ENCODE measurements at regions not wholly inside any gene's neighbourhood (a gene's known extent, or its start where the extent isn't known, plus 50 kb on each side); places are given as distances from the start of the nearest gene placed in this dataset.

GRCh38 chr12:91967590-91967989 lies 178.1 kb downstream of the BTG1 start:
- peaks cover 4% of the 10 kb centered on the region for H3K4me1 Mint-ChIP-seq (ENCODE audit: low read depth)
- no peaks in the 10 kb centered on the region for H3K27me3 Mint-ChIP-seq
- H3K36me3 Mint-ChIP-seq (ENCODE audit: low read depth): peaks cover 4% of the 10 kb centered on the region
- peaks cover 9% of the 10 kb centered on the region for H3K9me3 Mint-ChIP-seq
- H3K27ac Mint-ChIP-seq: no peak overlapping the region
- no peak overlapping the region for H3K4me3 Mint-ChIP-seq

DNA sequence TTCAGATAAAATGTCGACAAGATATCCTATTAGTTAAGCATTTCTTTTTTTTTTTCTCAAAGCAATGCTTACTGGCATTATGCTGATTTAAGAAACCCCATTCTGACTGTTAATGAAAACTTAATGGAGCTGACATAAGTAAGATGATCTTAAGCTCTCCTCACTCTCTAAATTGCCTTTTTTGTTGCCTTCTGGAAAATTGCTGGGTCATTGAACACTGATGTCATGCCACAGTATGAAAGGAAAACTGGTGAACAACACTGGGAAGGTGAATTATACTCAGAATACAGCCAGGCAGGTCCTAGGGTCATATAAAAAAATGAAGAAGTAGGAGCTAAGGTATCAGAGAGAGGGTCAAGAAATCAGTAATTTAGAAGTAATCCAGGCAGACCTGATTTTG lies 179.9 kb downstream of the BTG1 start:
- Mint-ChIP-seq H3K4me3 (no peak overlapping the region), H3K27ac (peak overlapping the region; percentile 23), H3K4me1 (ENCODE audit: low read depth) (peaks cover 4% of the 10 kb centered on the region), H3K9me3 (peaks cover 7% of the 10 kb centered on the region), H3K36me3 (ENCODE audit: low read depth) (peaks cover 4% of the 10 kb centered on the region), H3K27me3 (no peaks in the 10 kb centered on the region)

DNA sequence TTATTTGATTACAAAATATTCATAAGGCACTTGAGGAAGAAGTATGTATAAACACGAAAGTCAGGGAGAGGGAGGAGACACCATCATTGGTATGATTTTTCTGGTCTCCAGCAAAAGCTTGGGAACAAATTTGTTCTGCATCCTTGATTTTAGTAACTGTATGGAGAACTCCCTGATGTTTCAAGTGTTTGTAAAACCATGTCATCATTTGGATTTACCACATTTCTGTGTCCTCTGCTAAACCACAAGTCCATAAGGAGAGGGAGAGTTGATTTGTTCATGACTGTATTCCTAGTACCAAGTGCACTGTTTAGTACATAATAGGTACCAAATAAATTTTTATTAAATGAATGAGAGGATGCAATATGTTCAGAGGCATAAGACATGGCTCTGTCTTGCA lies 181.1 kb downstream of the BTG1 start:
- H3K4me3 Mint-ChIP-seq: no peak overlapping the region
- no peaks in the 10 kb centered on the region for H3K9me3 Mint-ChIP-seq
- H3K27me3 Mint-ChIP-seq: no peaks in the 10 kb centered on the region
- H3K36me3 Mint-ChIP-seq (ENCODE audit: low read depth): peaks cover 4% of the 10 kb centered on the region
- H3K4me1 Mint-ChIP-seq (ENCODE audit: low read depth): peaks cover 4% of the 10 kb centered on the region
- no peak overlapping the region for H3K27ac Mint-ChIP-seq

GRCh38 chr12:91959220-91959619 lies 186.4 kb downstream of the BTG1 start:
- Mint-ChIP-seq H3K36me3 (ENCODE audit: low read depth) (no peaks in the 10 kb centered on the region), H3K27me3 (no peaks in the 10 kb centered on the region), H3K27ac (no peak overlapping the region), H3K9me3 (peaks cover 5% of the 10 kb centered on the region), H3K4me3 (no peak overlapping the region), H3K4me1 (ENCODE audit: low read depth) (peaks cover 3% of the 10 kb centered on the region)

- no peak overlapping the region for H3K27ac Mint-ChIP-seq
- no peaks in the 10 kb centered on the region for H3K36me3 Mint-ChIP-seq (ENCODE audit: low read depth)
- no peaks in the 10 kb centered on the region for H3K27me3 Mint-ChIP-seq
- H3K4me3 Mint-ChIP-seq: no peak overlapping the region
- H3K9me3 Mint-ChIP-seq: peaks cover 5% of the 10 kb centered on the region
- peaks cover 3% of the 10 kb centered on the region for H3K4me1 Mint-ChIP-seq (ENCODE audit: low read depth)
Measured at GRCh38 chr12:91958816-91959215, 186.8 kb downstream of the BTG1 start.

DNA sequence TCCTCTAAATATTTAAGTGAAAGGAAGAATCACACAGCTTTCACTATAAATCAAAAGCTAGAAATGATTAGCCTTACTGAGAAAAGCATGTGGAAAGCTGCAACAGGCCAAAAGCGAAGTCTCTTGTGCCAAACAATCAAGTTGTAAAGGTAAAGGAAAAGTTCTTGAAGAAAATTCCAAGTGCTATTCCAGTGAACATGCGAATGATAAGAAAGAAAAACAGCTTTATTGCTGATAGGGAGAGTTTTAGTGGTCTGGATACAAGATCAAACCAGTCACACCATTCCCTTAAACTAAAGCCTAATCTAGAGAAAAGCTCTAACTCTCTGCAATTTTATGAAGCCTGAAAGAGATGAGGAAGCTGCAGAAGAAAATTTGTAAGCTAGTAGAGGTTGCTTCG lies 190.9 kb downstream of the BTG1 start:
- peaks cover 3% of the 10 kb centered on the region for H3K4me1 Mint-ChIP-seq (ENCODE audit: low read depth)
- H3K27me3 Mint-ChIP-seq: no peaks in the 10 kb centered on the region
- peaks cover 5% of the 10 kb centered on the region for H3K9me3 Mint-ChIP-seq
- H3K36me3 Mint-ChIP-seq (ENCODE audit: low read depth): no peaks in the 10 kb centered on the region
- H3K27ac Mint-ChIP-seq: no peak overlapping the region
- no peak overlapping the region for H3K4me3 Mint-ChIP-seq

DNA sequence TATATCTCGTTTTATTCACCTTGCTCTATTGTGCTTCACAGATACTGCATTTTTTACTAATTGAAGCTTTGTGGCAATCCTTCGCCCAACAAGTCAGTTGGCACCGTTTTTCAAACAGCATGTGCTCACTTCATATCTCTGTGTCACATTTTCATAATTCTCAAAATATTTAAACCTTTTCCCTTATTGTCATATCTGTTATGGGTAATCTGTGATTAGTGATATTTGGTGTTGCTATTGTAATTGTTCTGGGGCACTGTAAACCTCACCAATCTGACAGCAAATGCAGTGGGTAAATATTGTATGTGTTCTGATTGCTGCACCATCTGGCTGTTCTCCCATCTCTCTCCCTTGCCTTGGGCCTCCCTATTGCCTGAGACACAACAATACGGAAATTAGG lies 191.3 kb downstream of the BTG1 start:
- no peak overlapping the region for H3K27ac Mint-ChIP-seq
- no peak overlapping the region for H3K4me3 Mint-ChIP-seq
- peaks cover 7% of the 10 kb centered on the region for H3K4me1 Mint-ChIP-seq (ENCODE audit: low read depth)
- no peaks in the 10 kb centered on the region for H3K27me3 Mint-ChIP-seq
- H3K9me3 Mint-ChIP-seq: peaks cover 5% of the 10 kb centered on the region
- no peaks in the 10 kb centered on the region for H3K36me3 Mint-ChIP-seq (ENCODE audit: low read depth)

GRCh38 chr12:91952916-91953315 lies 192.7 kb downstream of the BTG1 start:
- Mint-ChIP-seq H3K27me3 (no peaks in the 10 kb centered on the region), H3K4me1 (ENCODE audit: low read depth) (peaks cover 14% of the 10 kb centered on the region), H3K36me3 (ENCODE audit: low read depth) (no peaks in the 10 kb centered on the region), H3K4me3 (no peak overlapping the region), H3K9me3 (peaks cover 5% of the 10 kb centered on the region), H3K27ac (no peak overlapping the region)

DNA sequence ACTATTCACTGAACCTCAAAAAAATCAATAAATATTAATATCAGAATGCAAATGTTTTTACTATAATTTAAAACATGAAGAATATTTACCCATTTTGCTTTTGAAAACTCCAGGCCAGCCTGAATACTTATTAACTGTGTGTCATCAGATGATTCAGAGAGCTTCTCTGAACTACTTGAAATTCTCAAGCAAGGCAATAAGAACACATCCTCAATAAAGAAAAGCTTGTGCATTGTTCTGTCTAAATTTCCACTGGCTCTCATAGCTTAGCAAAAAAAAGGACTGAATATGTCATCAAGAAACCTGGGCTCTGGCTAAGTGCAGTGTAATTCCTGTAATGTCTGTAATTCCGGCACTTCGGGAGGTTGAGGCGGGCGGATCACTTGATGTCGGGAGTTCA lies 194.1 kb downstream of the BTG1 start:
- no peak overlapping the region for H3K27ac Mint-ChIP-seq
- H3K9me3 Mint-ChIP-seq: peaks cover 5% of the 10 kb centered on the region
- peaks cover 21% of the 10 kb centered on the region for H3K4me1 Mint-ChIP-seq (ENCODE audit: low read depth)
- no peaks in the 10 kb centered on the region for H3K27me3 Mint-ChIP-seq
- no peaks in the 10 kb centered on the region for H3K36me3 Mint-ChIP-seq (ENCODE audit: low read depth)
- H3K4me3 Mint-ChIP-seq: no peak overlapping the region

GRCh38 chr12:91948504-91948903 lies 197.1 kb downstream of the BTG1 start:
- no peak overlapping the region for H3K27ac Mint-ChIP-seq
- no peaks in the 10 kb centered on the region for H3K36me3 Mint-ChIP-seq (ENCODE audit: low read depth)
- no peak overlapping the region for H3K4me3 Mint-ChIP-seq
- H3K4me1 Mint-ChIP-seq (ENCODE audit: low read depth): peaks cover 18% of the 10 kb centered on the region
- H3K9me3 Mint-ChIP-seq: no peaks in the 10 kb centered on the region
- no peaks in the 10 kb centered on the region for H3K27me3 Mint-ChIP-seq

DNA sequence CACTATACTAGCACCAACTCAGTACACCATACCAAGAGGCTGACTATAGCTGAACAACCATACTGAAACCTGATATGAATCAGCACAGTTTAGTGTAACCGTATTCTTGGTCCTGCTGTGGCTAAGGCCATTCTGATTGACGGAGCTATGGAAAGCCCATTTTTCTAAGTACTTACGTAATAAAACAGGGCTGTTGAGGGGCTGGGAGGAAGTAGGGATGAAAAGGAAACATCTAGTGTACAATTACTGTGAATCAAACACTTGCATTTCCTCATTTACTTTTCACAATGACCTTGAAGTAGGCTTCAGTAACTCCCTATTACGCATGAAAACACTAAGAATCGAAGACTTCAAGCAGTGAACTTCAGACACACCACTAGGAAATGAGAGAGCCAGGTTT lies 198.2 kb downstream of the BTG1 start:
- H3K9me3 Mint-ChIP-seq: peaks cover 5% of the 10 kb centered on the region
- H3K27ac Mint-ChIP-seq: peak overlapping the region; percentile 5
- H3K27me3 Mint-ChIP-seq: no peaks in the 10 kb centered on the region
- H3K4me1 Mint-ChIP-seq (ENCODE audit: low read depth): peaks cover 18% of the 10 kb centered on the region
- no peak overlapping the region for H3K4me3 Mint-ChIP-seq
- no peaks in the 10 kb centered on the region for H3K36me3 Mint-ChIP-seq (ENCODE audit: low read depth)

GRCh38 chr12:91944637-91945036 lies 201.0 kb downstream of the BTG1 start:
- Mint-ChIP-seq H3K9me3 (peaks cover 9% of the 10 kb centered on the region), H3K27me3 (no peaks in the 10 kb centered on the region), H3K36me3 (ENCODE audit: low read depth) (no peaks in the 10 kb centered on the region), H3K4me3 (no peak overlapping the region), H3K4me1 (ENCODE audit: low read depth) (peaks cover 17% of the 10 kb centered on the region), H3K27ac (no peak overlapping the region)

DNA sequence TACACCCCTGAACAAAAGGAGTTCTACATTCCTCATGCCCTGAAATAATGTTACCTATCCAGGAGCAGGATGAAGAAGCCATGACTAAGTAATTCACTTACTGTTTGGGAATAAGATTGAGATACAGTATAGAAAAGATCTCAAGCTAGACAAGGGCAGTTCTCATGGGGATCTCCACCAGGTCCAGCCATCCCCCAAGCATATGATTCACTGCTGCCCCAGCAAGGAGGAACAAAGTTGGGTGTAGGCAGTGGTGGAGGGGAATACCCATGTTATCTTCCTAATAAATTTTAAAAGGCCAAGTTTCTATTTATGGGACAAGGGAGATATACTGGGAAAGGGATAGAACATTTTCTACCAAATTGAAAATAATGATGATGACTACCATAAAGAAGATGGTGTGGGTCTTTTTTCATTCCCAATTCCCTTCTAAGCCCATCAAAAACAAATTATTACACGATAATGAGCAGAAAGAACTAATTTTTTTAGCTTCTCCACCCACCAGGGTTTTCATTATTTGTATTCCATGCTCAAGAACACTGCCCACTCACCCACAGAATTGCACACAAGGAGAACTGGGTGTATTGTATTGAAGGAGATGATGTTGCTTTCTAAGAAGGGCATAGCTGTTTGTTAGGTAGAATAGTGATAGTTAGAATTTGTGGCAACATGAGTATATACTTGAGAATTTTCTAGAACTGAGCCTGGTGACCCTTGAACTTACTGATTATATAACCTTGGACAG lies 204.6 kb downstream of the BTG1 start:
- Mint-ChIP-seq H3K4me1 (ENCODE audit: low read depth) (peaks cover 3% of the 10 kb centered on the region), H3K27ac (no peak overlapping the region), H3K9me3 (peaks cover 9% of the 10 kb centered on the region), H3K4me3 (no peak overlapping the region), H3K27me3 (no peaks in the 10 kb centered on the region), H3K36me3 (ENCODE audit: low read depth) (no peaks in the 10 kb centered on the region)

DNA sequence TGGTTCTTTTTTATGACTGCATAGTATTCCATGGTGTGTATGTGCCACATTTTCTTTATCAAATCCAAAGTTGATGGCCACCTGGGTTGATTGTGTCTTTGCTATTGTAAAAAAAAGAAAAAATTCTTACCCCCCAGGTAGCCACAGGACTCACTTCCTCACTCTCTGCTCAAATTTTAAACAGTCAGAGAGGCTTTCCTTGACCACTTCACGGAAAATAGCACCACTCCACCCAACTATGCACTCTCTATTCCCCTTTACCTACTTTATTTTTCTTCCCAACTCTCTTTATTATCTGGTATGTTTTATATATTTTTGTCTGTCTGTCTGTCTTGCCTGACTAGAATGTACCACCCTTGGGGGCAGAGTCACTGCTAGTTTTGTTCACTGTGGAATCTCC lies 205.3 kb downstream of the BTG1 start:
- Mint-ChIP-seq H3K36me3 (ENCODE audit: low read depth) (no peaks in the 10 kb centered on the region), H3K4me1 (ENCODE audit: low read depth) (peaks cover 7% of the 10 kb centered on the region), H3K9me3 (peaks cover 9% of the 10 kb centered on the region), H3K27ac (no peak overlapping the region), H3K4me3 (no peak overlapping the region), H3K27me3 (no peaks in the 10 kb centered on the region)

DNA sequence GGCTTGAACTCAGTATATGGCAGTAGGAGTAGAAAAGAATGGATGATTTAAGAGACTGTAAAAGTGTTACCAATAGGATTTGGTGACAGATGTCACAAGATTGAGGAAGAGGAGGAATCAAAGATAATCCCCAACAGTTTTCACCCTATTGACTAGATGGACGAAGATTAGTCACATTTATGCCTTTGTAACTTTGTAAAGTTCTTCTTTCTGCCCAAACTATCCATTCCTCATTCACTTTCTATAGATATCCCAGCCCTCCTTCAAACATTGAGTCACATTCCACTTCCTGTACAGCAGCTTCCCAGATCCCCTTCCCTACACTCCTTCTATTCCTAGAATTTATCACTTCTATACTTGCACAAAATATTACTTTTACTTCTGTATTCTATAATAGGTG lies 207.9 kb downstream of the BTG1 start:
- no peaks in the 10 kb centered on the region for H3K36me3 Mint-ChIP-seq (ENCODE audit: low read depth)
- H3K27me3 Mint-ChIP-seq: no peaks in the 10 kb centered on the region
- peaks cover 4% of the 10 kb centered on the region for H3K9me3 Mint-ChIP-seq
- H3K4me3 Mint-ChIP-seq: no peak overlapping the region
- peaks cover 8% of the 10 kb centered on the region for H3K4me1 Mint-ChIP-seq (ENCODE audit: low read depth)
- no peak overlapping the region for H3K27ac Mint-ChIP-seq

DNA sequence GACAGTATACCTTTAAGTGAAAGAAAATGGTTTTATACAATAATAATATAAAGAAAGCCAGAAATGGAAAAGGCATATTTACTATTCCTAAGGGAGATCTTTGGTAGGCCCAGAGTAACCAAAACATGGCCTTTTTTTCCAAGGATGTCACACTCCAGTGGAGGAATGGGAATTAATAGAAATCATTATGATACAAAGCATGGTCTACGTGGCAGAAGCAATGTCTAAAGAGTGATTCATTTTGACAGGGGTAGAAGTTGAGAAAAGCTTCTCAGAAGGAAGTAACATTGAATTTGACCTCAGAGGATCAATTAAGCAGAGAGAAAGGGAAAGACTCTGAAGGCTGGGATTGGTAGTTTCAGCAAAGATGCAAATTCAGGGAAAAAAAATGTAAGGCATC lies 208.6 kb downstream of the BTG1 start:
- no peaks in the 10 kb centered on the region for H3K27me3 Mint-ChIP-seq
- H3K9me3 Mint-ChIP-seq: peaks cover 4% of the 10 kb centered on the region
- H3K4me1 Mint-ChIP-seq (ENCODE audit: low read depth): peaks cover 8% of the 10 kb centered on the region
- H3K27ac Mint-ChIP-seq: no peak overlapping the region
- no peak overlapping the region for H3K4me3 Mint-ChIP-seq
- H3K36me3 Mint-ChIP-seq (ENCODE audit: low read depth): no peaks in the 10 kb centered on the region

Measured in stimulated activated naive CD8-positive, alpha-beta T cell treated with anti-CD3 and anti-CD28 coated beads, Interleukin-15, Interleukin-2, amounts not matched to agents 100 ng/mL and 50 ng/mL, for 24 hours (primary cell).